HEK293 (cell line): ENCODE measurements at regions not wholly inside any gene's neighbourhood (a gene's known extent, or its start where the extent isn't known, plus 50 kb on each side); places are given as distances from the start of the nearest gene placed in this dataset.

Experiments used
- CTCF ChIA-PET: fragments of 350-600 bp; formaldehyde crosslinking; extraction: SDS; loops from one replicate; lab custom pipeline; 2021; ENCODE audit warnings: antibody characterized with exemption; lab: Yijun Ruan, JAX
- POLR2A ChIA-PET: fragments of 300-600 bp; formaldehyde crosslinking; extraction: SDS; loops from one replicate; lab custom pipeline; 2020; ENCODE audit warnings: antibody characterized with exemption, inconsistent platforms; lab: Yijun Ruan, JAX
- H3K27ac ChIP-seq: fragments of 200-500 bp; sonication (Bioruptor generic); 2 replicates; pipeline ENCODE4 v1.5.1; 2014; ENCODE audit warnings: low read depth, low read length, control low read depth, inconsistent platforms; ENCODE audit errors: extremely low read depth
- H3K36me3 ChIP-seq, 2 experiments: fragments of 200-500 bp in 1 of 2; sonication (Bioruptor generic) in 1 of 2; 1 replicate in 1 of 2; 2 replicates in 1 of 2; pipeline ENCODE4 v1.5.1; 2014 to 2017; ENCODE audit warnings: inconsistent platforms in 2 of 2, low read length in 2 of 2; ENCODE audit not compliant: control insufficient read depth in 2 of 2, insufficient read depth in 1 of 2
- H3K4me1 ChIP-seq: fragments of 200-500 bp; sonication (Bioruptor generic); 2 replicates; pipeline ENCODE4 v1.5.1; 2014; ENCODE audit warnings: mild to moderate bottlenecking, low read length, inconsistent platforms; ENCODE audit not compliant: control insufficient read depth, insufficient read depth
- H3K4me3 ChIP-seq: 2 replicates; pipeline ENCODE4 v1.5.1; 2011; ENCODE audit warnings: low read depth, mild to moderate bottlenecking, control low read depth, low read length, moderate library complexity
- H3K9me3 ChIP-seq: fragments of 200-500 bp; sonication (Bioruptor generic); 2 replicates; pipeline ENCODE4 v1.5.1; 2014; ENCODE audit warnings: low read depth, low read length, inconsistent platforms; ENCODE audit not compliant: control insufficient read depth, insufficient read depth
- EGR2 ChIP-seq: fragments of 450-650 bp; formaldehyde crosslinking; IDR thresholded peaks from 2 replicates; pipeline ENCODE4 v1.5.1; 2016; ENCODE audit warnings: low read depth, missing biosample characterization, missing genetic modification characterization
- GFI1B ChIP-seq: fragments of 450-650 bp; formaldehyde crosslinking; IDR thresholded peaks from 2 replicates; pipeline ENCODE4 v1.5.1; 2016; ENCODE audit warnings: missing biosample characterization, missing genetic modification characterization
- GLI2 ChIP-seq: fragments of 450-650 bp; formaldehyde crosslinking; IDR thresholded peaks from 2 replicates; pipeline ENCODE4; 2017; ENCODE audit warnings: missing biosample characterization, missing genetic modification characterization, low read depth, borderline replicate concordance
- HOXC10 ChIP-seq: sonication (generic); formaldehyde crosslinking; IDR thresholded peaks from 2 replicates; pipeline ENCODE4 v1.8.1; 2023; ENCODE audit warnings: mild to moderate bottlenecking, missing genetic modification reagents
- PRDM1 ChIP-seq: fragments of 450-650 bp; formaldehyde crosslinking; IDR thresholded peaks from 2 replicates; pipeline ENCODE4; 2016; ENCODE audit warnings: missing biosample characterization, missing genetic modification characterization
- WT1 ChIP-seq: fragments of 450-650 bp; formaldehyde crosslinking; IDR thresholded peaks from 2 replicates; pipeline ENCODE4 v1.5.1; 2016; ENCODE audit warnings: missing biosample characterization, missing genetic modification characterization
- ZBTB21 ChIP-seq: fragments of 450-650 bp; formaldehyde crosslinking; IDR thresholded peaks from 2 replicates; pipeline ENCODE4 v1.5.1; 2017; ENCODE audit warnings: missing biosample characterization, missing genetic modification characterization
- ZFP41 ChIP-seq: fragments of 450-650 bp; formaldehyde crosslinking; IDR thresholded peaks from 2 replicates; pipeline ENCODE4 v1.5.1; 2016; ENCODE audit warnings: missing biosample characterization, missing genetic modification characterization, borderline replicate concordance
- ZIC2 ChIP-seq: fragments of 450-650 bp; formaldehyde crosslinking; IDR thresholded peaks from 2 replicates; pipeline ENCODE4 v1.5.1; 2016; ENCODE audit warnings: missing biosample characterization, missing genetic modification characterization
- ZNF133 ChIP-seq: fragments of 450-650 bp; formaldehyde crosslinking; IDR thresholded peaks from 2 replicates; pipeline ENCODE4 v1.5.1; 2016; ENCODE audit warnings: missing biosample characterization, missing genetic modification characterization
- ZNF174 ChIP-seq: fragments of 450-650 bp; formaldehyde crosslinking; IDR thresholded peaks from 2 replicates; pipeline ENCODE4 v1.5.0; 2017; ENCODE audit warnings: missing biosample characterization, mild to moderate bottlenecking, missing genetic modification characterization
- ZNF521 ChIP-seq: fragments of 450-650 bp; formaldehyde crosslinking; IDR thresholded peaks from 2 replicates; pipeline ENCODE4 v1.5.1; 2017; ENCODE audit warnings: missing biosample characterization, mild to moderate bottlenecking, missing genetic modification characterization
- ZNF555 ChIP-seq: fragments of 450-650 bp; formaldehyde crosslinking; conservative IDR thresholded peaks from 2 replicates; pipeline ENCODE4 v1.5.1; 2017; ENCODE audit warnings: missing biosample characterization, mild to moderate bottlenecking, missing genetic modification characterization, inconsistent platforms
- ZNF768 ChIP-seq: fragments of 450-650 bp; formaldehyde crosslinking; IDR thresholded peaks from 2 replicates; pipeline ENCODE4 v1.5.1; 2018; ENCODE audit warnings: missing biosample characterization, mild to moderate bottlenecking, missing genetic modification characterization
- ZNF777 ChIP-seq: fragments of 450-650 bp; formaldehyde crosslinking; IDR thresholded peaks from 2 replicates; pipeline ENCODE4 v1.5.1; 2017; ENCODE audit warnings: missing biosample characterization, missing genetic modification characterization, borderline replicate concordance
- ZNF830 ChIP-seq: fragments of 450-650 bp; IDR thresholded peaks from 2 replicates; pipeline ENCODE4 v1.5.0; 2018; ENCODE audit warnings: missing biosample characterization, missing genetic modification characterization, low read depth, mild to moderate bottlenecking, moderate library complexity
- ZXDB ChIP-seq: fragments of 450-650 bp; formaldehyde crosslinking; IDR thresholded peaks from 2 replicates; pipeline ENCODE4 v1.5.1; 2016; ENCODE audit warnings: missing biosample characterization, missing genetic modification characterization
- TF ChIP-seq, protein P1 (sequence below): fragments of 450-650 bp; formaldehyde crosslinking; IDR thresholded peaks from 2 replicates; pipeline ENCODE4 v1.5.1; 2017; ENCODE audit warnings: missing biosample characterization, missing genetic modification characterization
- TF ChIP-seq, protein P2 (sequence below): fragments of 450-650 bp; formaldehyde crosslinking; IDR thresholded peaks from 2 replicates; pipeline ENCODE4 v1.5.1; 2016; ENCODE audit warnings: missing biosample characterization, missing genetic modification characterization, low read depth
- TF ChIP-seq, protein P3 (sequence below): fragments of 450-650 bp; formaldehyde crosslinking; IDR thresholded peaks from 2 replicates; pipeline ENCODE4 v1.5.1; 2016; ENCODE audit warnings: missing biosample characterization, missing genetic modification characterization

DNA sequence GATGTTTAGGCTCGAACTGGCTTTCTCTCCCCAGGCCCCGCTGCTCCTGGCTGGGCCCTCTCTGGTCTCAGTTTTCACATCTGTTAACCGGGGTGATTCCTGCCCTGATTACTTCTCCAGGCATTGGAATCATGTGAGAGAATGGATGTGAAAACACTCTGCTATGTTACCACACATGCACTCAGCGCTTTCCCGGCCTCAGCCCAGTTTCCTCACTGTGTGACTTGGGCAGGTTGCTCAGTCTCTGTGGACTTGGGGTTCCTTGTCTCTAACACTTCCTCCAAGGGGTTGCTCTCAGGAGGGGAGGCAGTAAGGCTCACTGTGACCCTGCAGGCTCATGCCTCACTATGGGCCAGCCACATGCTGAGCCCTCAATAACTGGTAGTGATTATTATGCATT, 230.4 kb upstream of the HS6ST1 start:
- no peak for TF ChIP-seq ZNF555 (tag by site-specific recombination)
- no peak for TF ChIP-seq ZFP41 (tag by site-specific recombination)
- TF ChIP-seq, protein P1, sequence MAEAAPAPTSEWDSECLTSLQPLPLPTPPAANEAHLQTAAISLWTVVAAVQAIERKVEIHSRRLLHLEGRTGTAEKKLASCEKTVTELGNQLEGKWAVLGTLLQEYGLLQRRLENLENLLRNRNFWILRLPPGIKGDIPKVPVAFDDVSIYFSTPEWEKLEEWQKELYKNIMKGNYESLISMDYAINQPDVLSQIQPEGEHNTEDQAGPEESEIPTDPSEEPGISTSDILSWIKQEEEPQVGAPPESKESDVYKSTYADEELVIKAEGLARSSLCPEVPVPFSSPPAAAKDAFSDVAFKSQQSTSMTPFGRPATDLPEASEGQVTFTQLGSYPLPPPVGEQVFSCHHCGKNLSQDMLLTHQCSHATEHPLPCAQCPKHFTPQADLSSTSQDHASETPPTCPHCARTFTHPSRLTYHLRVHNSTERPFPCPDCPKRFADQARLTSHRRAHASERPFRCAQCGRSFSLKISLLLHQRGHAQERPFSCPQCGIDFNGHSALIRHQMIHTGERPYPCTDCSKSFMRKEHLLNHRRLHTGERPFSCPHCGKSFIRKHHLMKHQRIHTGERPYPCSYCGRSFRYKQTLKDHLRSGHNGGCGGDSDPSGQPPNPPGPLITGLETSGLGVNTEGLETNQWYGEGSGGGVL = no peak
- TF ChIP-seq, protein P2, sequence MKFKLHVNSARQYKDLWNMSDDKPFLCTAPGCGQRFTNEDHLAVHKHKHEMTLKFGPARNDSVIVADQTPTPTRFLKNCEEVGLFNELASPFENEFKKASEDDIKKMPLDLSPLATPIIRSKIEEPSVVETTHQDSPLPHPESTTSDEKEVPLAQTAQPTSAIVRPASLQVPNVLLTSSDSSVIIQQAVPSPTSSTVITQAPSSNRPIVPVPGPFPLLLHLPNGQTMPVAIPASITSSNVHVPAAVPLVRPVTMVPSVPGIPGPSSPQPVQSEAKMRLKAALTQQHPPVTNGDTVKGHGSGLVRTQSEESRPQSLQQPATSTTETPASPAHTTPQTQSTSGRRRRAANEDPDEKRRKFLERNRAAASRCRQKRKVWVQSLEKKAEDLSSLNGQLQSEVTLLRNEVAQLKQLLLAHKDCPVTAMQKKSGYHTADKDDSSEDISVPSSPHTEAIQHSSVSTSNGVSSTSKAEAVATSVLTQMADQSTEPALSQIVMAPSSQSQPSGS (tag by site-specific recombination) = no peak
- no peak for TF ChIP-seq PRDM1
- TF ChIP-seq ZNF830 = no peak
- no peak for TF ChIP-seq EGR2 (tag by site-specific recombination)
- TF ChIP-seq, protein P3, sequence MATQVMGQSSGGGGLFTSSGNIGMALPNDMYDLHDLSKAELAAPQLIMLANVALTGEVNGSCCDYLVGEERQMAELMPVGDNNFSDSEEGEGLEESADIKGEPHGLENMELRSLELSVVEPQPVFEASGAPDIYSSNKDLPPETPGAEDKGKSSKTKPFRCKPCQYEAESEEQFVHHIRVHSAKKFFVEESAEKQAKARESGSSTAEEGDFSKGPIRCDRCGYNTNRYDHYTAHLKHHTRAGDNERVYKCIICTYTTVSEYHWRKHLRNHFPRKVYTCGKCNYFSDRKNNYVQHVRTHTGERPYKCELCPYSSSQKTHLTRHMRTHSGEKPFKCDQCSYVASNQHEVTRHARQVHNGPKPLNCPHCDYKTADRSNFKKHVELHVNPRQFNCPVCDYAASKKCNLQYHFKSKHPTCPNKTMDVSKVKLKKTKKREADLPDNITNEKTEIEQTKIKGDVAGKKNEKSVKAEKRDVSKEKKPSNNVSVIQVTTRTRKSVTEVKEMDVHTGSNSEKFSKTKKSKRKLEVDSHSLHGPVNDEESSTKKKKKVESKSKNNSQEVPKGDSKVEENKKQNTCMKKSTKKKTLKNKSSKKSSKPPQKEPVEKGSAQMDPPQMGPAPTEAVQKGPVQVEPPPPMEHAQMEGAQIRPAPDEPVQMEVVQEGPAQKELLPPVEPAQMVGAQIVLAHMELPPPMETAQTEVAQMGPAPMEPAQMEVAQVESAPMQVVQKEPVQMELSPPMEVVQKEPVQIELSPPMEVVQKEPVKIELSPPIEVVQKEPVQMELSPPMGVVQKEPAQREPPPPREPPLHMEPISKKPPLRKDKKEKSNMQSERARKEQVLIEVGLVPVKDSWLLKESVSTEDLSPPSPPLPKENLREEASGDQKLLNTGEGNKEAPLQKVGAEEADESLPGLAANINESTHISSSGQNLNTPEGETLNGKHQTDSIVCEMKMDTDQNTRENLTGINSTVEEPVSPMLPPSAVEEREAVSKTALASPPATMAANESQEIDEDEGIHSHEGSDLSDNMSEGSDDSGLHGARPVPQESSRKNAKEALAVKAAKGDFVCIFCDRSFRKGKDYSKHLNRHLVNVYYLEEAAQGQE = no peak
- TF ChIP-seq ZBTB21 (tag by site-specific recombination) = no peak
- no peak for TF ChIP-seq ZXDB
- no peak for TF ChIP-seq WT1 (tag by site-specific recombination)
- no peak for TF ChIP-seq ZNF768 (tag by site-specific recombination)
- TF ChIP-seq GFI1B (tag by site-specific recombination) = no peak
- no peaks in the 10 kb centered on the region for H3K4me1 ChIP-seq
- CTCF ChIA-PET = no interaction called here
- H3K27ac ChIP-seq = no peak overlapping the region
- H3K36me3 ChIP-seq = no peaks in the 10 kb centered on the region
- POLR2A ChIA-PET = no interaction called here
- H3K4me3 ChIP-seq = no peak overlapping the region
- no peaks in the 10 kb centered on the region for H3K9me3 ChIP-seq

DNA sequence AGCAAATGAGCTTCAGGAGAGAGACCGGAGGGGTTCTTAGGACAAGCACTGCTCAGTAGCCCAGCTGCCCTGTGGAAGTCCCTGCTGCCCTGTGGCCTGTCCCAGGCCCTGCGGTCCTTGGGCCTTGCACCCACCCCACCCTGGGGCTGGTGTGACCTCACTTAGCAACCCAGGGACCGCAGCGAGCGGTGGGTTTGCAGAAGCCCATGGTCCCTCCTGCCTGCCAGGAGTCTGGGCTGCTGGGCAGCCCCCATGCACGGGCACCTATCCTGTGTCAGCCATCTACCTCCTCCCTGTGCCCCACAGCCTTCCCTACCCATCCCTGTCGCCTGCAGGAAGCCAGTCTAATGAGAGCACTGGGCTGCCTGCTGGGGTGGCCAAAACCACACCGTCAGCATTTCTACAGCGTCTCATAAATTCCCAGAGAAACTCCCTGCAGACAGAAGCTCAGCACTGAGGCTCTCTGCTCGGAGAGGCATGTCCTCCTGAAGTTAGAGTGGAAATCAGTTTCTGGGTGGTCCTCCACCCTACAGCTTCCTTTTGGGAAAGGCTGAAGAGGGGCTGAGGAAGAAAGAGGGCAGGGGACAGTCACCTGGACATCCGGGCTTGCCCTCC, 231.1 kb upstream of the HS6ST1 start:
- no peak overlapping the region for H3K4me3 ChIP-seq
- H3K36me3 ChIP-seq = no peaks in the 10 kb centered on the region
- TF ChIP-seq ZNF133 (tag by site-specific recombination) (no peak), ZIC2 (tag by site-specific recombination) (peak; percentile 73), GLI2 (no peak)
- ChIA-PET POLR2A (no interaction called here), CTCF (interaction anchor here (0.6 kb wide), 1 partner anchor 418 kb away, joined by 5 read pairs; no protein-coding TSS in a partner anchor)
- no peaks in the 10 kb centered on the region for H3K4me1 ChIP-seq
- H3K9me3 ChIP-seq = no peaks in the 10 kb centered on the region
- H3K27ac ChIP-seq = no peak overlapping the region

DNA sequence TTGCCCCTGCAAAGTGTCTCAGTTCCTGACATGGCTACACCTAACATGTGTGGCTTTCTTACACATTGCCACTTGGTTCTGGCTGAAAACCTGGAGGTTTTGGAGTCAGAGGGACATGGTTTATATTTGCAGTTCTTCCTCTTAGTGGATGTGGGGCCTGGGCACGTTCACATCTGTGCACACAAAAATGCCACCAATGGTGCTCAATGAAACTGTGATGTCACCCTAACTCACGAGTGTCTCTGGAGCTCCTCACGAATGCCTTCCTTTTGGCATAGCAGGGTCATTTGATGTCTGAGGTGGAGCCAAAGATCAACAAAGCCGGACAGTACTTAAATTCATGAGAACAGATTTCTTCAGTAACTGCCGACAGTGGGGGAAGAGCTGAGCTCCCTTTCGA, 231.7 kb upstream of the HS6ST1 start:
- H3K4me1 ChIP-seq = no peaks in the 10 kb centered on the region
- ChIA-PET CTCF (no interaction called here), POLR2A (no interaction called here)
- TF ChIP-seq ZNF777 (tag by site-specific recombination) (no peak), HOXC10 (CRISPR knock-in tag) (no peak), ZNF521 (tag by site-specific recombination) (no peak), ZNF174 (tag by site-specific recombination) (no peak)
- no peak overlapping the region for H3K27ac ChIP-seq
- no peaks in the 10 kb centered on the region for H3K36me3 ChIP-seq
- H3K9me3 ChIP-seq = no peaks in the 10 kb centered on the region
- H3K4me3 ChIP-seq = no peak overlapping the region
